WTC11 (cell line): ENCODE measurements at regions not wholly inside any gene's neighbourhood (a gene's known extent, or its start where the extent isn't known, plus 50 kb on each side); places are given as distances from the start of the nearest gene placed in this dataset.
A peak's percentile ranks its signal among the peaks of the same experiment; 100 is the strongest.

Experiments used
- ATAC-seq: fragments of 200-7000 bp; cut with Tn5 transposase; 2 replicates; pipeline ENCODE4 v1.10.0; 2021; ENCODE audit warnings: mild to moderate bottlenecking, moderate library complexity
- CTCF ChIA-PET: fragments of 300-600 bp; sonication (Branson Sonifier 250); formaldehyde crosslinking; loops from one replicate; lab custom pipeline; 2021; ENCODE audit warnings: antibody characterized with exemption; lab: Charles Lee
- POLR2A ChIA-PET: fragments of 350-600 bp; sonication (Branson Sonifier 250); formaldehyde crosslinking; loops from one replicate; lab custom pipeline; 2021; ENCODE audit warnings: antibody characterized with exemption; lab: Charles Lee
- DNase-seq: peaks from one replicate; pipeline ENCODE4 v3.0.0; 2021; ENCODE audit warnings: low spot score
- H3K27ac Mint-ChIP-seq: 2 replicates; pipeline ENCODE4 v1.8.0; 2021; ENCODE audit warnings: mixed read lengths
- H3K27me3 Mint-ChIP-seq: 2 replicates; pipeline ENCODE4 v1.8.0; 2021; ENCODE audit warnings: low read depth, mild to moderate bottlenecking, moderate library complexity, mixed read lengths
- H3K36me3 Mint-ChIP-seq: 2 replicates; pipeline ENCODE4 v1.8.0; 2021; ENCODE audit warnings: mixed read lengths
- H3K4me1 Mint-ChIP-seq: 2 replicates; pipeline ENCODE4 v1.8.0; 2022; ENCODE audit warnings: mixed read lengths
- H3K4me3 Mint-ChIP-seq: 2 replicates; pipeline ENCODE4 v1.8.0; 2021; ENCODE audit warnings: mild to moderate bottlenecking, moderate library complexity, mixed read lengths
- H3K9me3 Mint-ChIP-seq: 2 replicates; pipeline ENCODE4 v1.8.0; 2021; ENCODE audit warnings: mixed read lengths
- AR ChIP-seq: fragments of 250-450 bp; sonication (Bioruptor Pico); IDR thresholded peaks from 2 replicates; pipeline ENCODE4 v1.9.0; 2021; ENCODE audit warnings: mild to moderate bottlenecking
- ATF3 ChIP-seq: sonication (generic); formaldehyde crosslinking; conservative IDR thresholded peaks from 2 replicates; pipeline ENCODE4 v1.8.1; 2022; ENCODE audit warnings: mild to moderate bottlenecking, missing genetic modification reagents
- KAT7 ChIP-seq: sonication (generic); formaldehyde crosslinking; IDR thresholded peaks from 2 replicates; pipeline ENCODE4 v1.8.1; 2023; ENCODE audit warnings: missing genetic modification reagents, mild to moderate bottlenecking, borderline replicate concordance
- MYBL2 ChIP-seq: sonication (generic); formaldehyde crosslinking; IDR thresholded peaks from 2 replicates; pipeline ENCODE4 v1.8.1; 2023; ENCODE audit warnings: mild to moderate bottlenecking, moderate library complexity, missing genetic modification reagents
- NR3C1 ChIP-seq: sonication (generic); formaldehyde crosslinking; conservative IDR thresholded peaks from 2 replicates; pipeline ENCODE4 v1.8.1; 2023; ENCODE audit warnings: low read depth, mild to moderate bottlenecking, missing genetic modification reagents
- TP53 ChIP-seq: sonication (generic); formaldehyde crosslinking; IDR thresholded peaks from 2 replicates; pipeline ENCODE4 v1.8.1; 2023; ENCODE audit warnings: mild to moderate bottlenecking, missing genetic modification reagents
- ZBTB21 ChIP-seq: sonication (generic); formaldehyde crosslinking; IDR thresholded peaks from 2 replicates; pipeline ENCODE4 v1.8.1; 2023; ENCODE audit warnings: mild to moderate bottlenecking, missing genetic modification reagents, borderline replicate concordance
- ZNF317 ChIP-seq: sonication (generic); formaldehyde crosslinking; IDR thresholded peaks from 2 replicates; pipeline ENCODE4 v1.8.1; 2023; ENCODE audit warnings: low read depth, mild to moderate bottlenecking, moderate library complexity, missing genetic modification reagents, borderline replicate concordance
- ZNF425 ChIP-seq: fragments of 250-450 bp; sonication (Bioruptor Pico); conservative IDR thresholded peaks from 2 replicates; pipeline ENCODE4 v1.9.0; 2021; ENCODE audit warnings: mild to moderate bottlenecking
- TF ChIP-seq, protein P1 (sequence below): fragments of 250-450 bp; sonication (Bioruptor Pico); IDR thresholded peaks from 2 replicates; pipeline ENCODE4 v1.9.0; 2021; ENCODE audit warnings: mild to moderate bottlenecking, borderline replicate concordance
- TF ChIP-seq, protein P2 (sequence below): sonication (generic); formaldehyde crosslinking; IDR thresholded peaks from 2 replicates; pipeline ENCODE4 v1.8.1; 2022; ENCODE audit warnings: low read depth, mild to moderate bottlenecking, moderate library complexity, missing genetic modification reagents, borderline replicate concordance
- TF ChIP-seq, protein P3 (sequence below): sonication (generic); formaldehyde crosslinking; IDR thresholded peaks from 2 replicates; pipeline ENCODE4 v1.8.0; 2022; ENCODE audit warnings: mild to moderate bottlenecking, missing genetic modification reagents

DNA sequence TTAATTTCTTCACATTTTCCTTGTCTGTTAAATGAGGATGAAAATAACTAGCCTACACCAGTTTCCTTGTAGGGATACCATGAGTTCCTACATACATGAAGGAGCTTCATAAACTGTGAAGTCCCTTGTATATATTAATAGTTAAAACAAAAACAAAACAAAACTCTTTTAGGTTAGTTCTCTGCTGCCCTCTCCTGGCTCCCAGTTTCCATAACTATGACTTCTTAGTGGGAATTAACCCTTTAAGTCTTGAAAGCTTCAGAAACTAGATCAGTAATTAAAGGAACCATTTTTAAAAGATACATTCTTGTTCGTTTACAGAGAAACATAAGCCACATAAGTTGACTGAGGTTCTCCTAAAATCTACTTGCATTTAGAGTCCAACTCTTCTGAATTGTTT, 500.0 kb upstream of the C9orf72 start:
- POLR2A ChIA-PET, result no interaction called here
- ATAC-seq, result no peak; the same call in 1 of the 2 replicates
- no peaks in the 10 kb centered on the region for H3K27me3 Mint-ChIP-seq
- TF ChIP-seq MYBL2 (CRISPR knock-in tag), result no peak
- no peak for TF ChIP-seq ZNF425 (CRISPR knock-in tag)
- no peak for TF ChIP-seq AR (CRISPR knock-in tag)
- TF ChIP-seq, protein P1, sequence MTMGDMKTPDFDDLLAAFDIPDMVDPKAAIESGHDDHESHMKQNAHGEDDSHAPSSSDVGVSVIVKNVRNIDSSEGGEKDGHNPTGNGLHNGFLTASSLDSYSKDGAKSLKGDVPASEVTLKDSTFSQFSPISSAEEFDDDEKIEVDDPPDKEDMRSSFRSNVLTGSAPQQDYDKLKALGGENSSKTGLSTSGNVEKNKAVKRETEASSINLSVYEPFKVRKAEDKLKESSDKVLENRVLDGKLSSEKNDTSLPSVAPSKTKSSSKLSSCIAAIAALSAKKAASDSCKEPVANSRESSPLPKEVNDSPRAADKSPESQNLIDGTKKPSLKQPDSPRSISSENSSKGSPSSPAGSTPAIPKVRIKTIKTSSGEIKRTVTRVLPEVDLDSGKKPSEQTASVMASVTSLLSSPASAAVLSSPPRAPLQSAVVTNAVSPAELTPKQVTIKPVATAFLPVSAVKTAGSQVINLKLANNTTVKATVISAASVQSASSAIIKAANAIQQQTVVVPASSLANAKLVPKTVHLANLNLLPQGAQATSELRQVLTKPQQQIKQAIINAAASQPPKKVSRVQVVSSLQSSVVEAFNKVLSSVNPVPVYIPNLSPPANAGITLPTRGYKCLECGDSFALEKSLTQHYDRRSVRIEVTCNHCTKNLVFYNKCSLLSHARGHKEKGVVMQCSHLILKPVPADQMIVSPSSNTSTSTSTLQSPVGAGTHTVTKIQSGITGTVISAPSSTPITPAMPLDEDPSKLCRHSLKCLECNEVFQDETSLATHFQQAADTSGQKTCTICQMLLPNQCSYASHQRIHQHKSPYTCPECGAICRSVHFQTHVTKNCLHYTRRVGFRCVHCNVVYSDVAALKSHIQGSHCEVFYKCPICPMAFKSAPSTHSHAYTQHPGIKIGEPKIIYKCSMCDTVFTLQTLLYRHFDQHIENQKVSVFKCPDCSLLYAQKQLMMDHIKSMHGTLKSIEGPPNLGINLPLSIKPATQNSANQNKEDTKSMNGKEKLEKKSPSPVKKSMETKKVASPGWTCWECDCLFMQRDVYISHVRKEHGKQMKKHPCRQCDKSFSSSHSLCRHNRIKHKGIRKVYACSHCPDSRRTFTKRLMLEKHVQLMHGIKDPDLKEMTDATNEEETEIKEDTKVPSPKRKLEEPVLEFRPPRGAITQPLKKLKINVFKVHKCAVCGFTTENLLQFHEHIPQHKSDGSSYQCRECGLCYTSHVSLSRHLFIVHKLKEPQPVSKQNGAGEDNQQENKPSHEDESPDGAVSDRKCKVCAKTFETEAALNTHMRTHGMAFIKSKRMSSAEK (CRISPR knock-in tag), result no peak
- TF ChIP-seq ZNF317 (CRISPR knock-in tag), result no peak
- TF ChIP-seq, protein P2, sequence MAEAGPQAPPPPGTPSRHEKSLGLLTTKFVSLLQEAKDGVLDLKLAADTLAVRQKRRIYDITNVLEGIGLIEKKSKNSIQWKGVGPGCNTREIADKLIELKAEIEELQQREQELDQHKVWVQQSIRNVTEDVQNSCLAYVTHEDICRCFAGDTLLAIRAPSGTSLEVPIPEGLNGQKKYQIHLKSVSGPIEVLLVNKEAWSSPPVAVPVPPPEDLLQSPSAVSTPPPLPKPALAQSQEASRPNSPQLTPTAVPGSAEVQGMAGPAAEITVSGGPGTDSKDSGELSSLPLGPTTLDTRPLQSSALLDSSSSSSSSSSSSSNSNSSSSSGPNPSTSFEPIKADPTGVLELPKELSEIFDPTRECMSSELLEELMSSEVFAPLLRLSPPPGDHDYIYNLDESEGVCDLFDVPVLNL, result no peak
- TF ChIP-seq ZBTB21 (CRISPR knock-in tag), result no peak
- TF ChIP-seq ATF3, result no peak
- peak; percentile 36 for DNase-seq
- CTCF ChIA-PET, result interaction anchor here (0.6 to 2.0 kb wide), 14 partner anchors 9 to 347 kb away, joined by 3 to 17 read pairs (median 3); no protein-coding TSS in a partner anchor
- no peaks in the 10 kb centered on the region for H3K36me3 Mint-ChIP-seq
- no peaks in the 10 kb centered on the region for H3K9me3 Mint-ChIP-seq
- no peak overlapping the region for H3K4me3 Mint-ChIP-seq
- H3K27ac Mint-ChIP-seq, result no peak overlapping the region
- H3K4me1 Mint-ChIP-seq, result no peaks in the 10 kb centered on the region

- H3K4me1 Mint-ChIP-seq, result peaks cover 4% of the 10 kb centered on the region; the same call in 1 of the 2 replicates
- ATAC-seq, result no peak
- H3K9me3 Mint-ChIP-seq, result no peaks in the 10 kb centered on the region
- no peak for DNase-seq
- ChIA-PET POLR2A (no interaction called here), CTCF (no interaction called here)
- H3K27me3 Mint-ChIP-seq, result no peaks in the 10 kb centered on the region
- H3K4me3 Mint-ChIP-seq, result no peak overlapping the region
- no peaks in the 10 kb centered on the region for H3K36me3 Mint-ChIP-seq
- TF ChIP-seq, protein P3, sequence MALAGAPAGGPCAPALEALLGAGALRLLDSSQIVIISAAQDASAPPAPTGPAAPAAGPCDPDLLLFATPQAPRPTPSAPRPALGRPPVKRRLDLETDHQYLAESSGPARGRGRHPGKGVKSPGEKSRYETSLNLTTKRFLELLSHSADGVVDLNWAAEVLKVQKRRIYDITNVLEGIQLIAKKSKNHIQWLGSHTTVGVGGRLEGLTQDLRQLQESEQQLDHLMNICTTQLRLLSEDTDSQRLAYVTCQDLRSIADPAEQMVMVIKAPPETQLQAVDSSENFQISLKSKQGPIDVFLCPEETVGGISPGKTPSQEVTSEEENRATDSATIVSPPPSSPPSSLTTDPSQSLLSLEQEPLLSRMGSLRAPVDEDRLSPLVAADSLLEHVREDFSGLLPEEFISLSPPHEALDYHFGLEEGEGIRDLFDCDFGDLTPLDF, result no peak
- no peak for TF ChIP-seq TP53 (CRISPR knock-in tag)
- no peak for TF ChIP-seq NR3C1 (CRISPR knock-in tag)
- TF ChIP-seq KAT7, result no peak
- no peak overlapping the region for H3K27ac Mint-ChIP-seq
Observed at GRCh38 chr9:28079677-28080076, 506.4 kb upstream of the C9orf72 start.
